ENCODE measurements at regions not wholly inside any gene's neighbourhood (a gene's known extent, or its start where the extent isn't known, plus 50 kb on each side); places are given as distances from the start of the nearest gene placed in this dataset.

- TF ChIP-seq CTCF (IDR thresholded peaks at IDR 0.05) = no peak
- no peak for TF ChIP-seq EZH2 (IDR thresholded peaks at IDR 0.05; ENCODE audit: borderline replicate concordance, insufficient read depth, low read depth, low read length, poor library complexity, severe bottlenecking)
Observed at GRCh38 chr2:12341920-12342319, 374.8 kb upstream of the TRIB2 start.

Measured in B cell (primary cell).